HFFc6 (cell line): ENCODE measurements at regions not wholly inside any gene's neighbourhood (a gene's known extent, or its start where the extent isn't known, plus 50 kb on each side); places are given as distances from the start of the nearest gene placed in this dataset.

Experiments
- DNase-seq: peaks from one replicate; pipeline ENCODE4 v3.0.0-alpha.2; 2018
- H3K27ac Mint-ChIP-seq: 2 replicates; pipeline ENCODE4 v1.8.0; 2020; ENCODE audit warnings: mild to moderate bottlenecking, mixed read lengths
- H3K27me3 Mint-ChIP-seq: 2 replicates; pipeline ENCODE4 v1.8.0; 2021; ENCODE audit warnings: mild to moderate bottlenecking, moderate library complexity, mixed read lengths; ENCODE audit not compliant: insufficient read depth
- H3K36me3 Mint-ChIP-seq: 2 replicates; pipeline ENCODE4 v1.8.0; 2021; ENCODE audit warnings: low read depth, mixed read lengths
- H3K4me1 Mint-ChIP-seq: 2 replicates; pipeline ENCODE4 v1.8.0; 2020; ENCODE audit warnings: low read depth, mixed read lengths
- H3K4me3 Mint-ChIP-seq: 2 replicates; pipeline ENCODE4 v1.8.0; 2020; ENCODE audit warnings: mild to moderate bottlenecking, moderate library complexity, mixed read lengths
- H3K9me3 Mint-ChIP-seq: 2 replicates; pipeline ENCODE4 v1.8.0; 2020; ENCODE audit warnings: mild to moderate bottlenecking, mixed read lengths
- TF ChIP-seq, protein P1 (sequence below): fragments of 200-600 bp; sonication (generic); IDR thresholded peaks from 2 replicates; pipeline ENCODE4 v1.5.0; 2021; ENCODE audit warnings: antibody characterized with exemption, mild to moderate bottlenecking

DNA sequence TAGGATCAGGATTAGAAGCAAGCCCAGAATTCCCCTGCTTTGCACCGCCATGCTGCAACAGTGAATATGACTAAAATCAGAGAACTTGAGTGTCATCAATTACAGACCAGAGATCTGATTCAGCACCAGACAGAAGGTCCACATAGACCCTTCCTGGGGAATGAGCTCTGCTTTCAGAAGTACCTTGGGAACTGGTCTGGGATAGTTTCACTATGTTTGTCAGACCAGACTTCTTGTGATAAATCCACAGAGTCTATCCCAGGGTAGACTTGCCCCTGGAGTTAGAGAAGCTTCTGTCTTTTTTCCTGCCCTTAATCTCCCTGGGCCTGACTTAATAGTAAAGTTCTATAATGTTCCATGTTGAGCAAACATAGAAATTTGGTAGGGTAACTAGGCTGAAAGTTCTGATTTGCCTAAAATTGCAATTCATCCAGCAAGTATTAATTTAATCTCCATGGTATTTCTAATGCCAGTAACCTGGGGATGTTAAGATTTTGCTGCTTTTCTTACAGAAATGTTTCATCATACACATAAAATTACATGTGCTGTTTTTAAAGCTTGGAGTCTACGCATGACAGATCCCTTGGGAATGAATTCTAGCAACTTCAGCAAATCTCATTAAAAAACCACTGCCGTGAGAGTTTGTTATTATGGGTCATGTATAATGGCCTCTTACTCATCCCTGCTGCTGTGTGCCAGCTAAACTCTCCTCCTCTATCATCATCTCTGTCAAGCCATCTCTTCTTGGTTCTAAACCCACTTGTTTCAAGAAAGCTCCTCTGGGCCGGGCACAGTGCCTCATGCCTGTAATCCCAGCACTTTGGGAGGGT, 61.3 kb upstream of the METAP2 start:
- Mint-ChIP-seq H3K9me3 (no peaks in the 10 kb centered on the region), H3K36me3 (no peaks in the 10 kb centered on the region), H3K27ac (peak overlapping the region; percentile 78), H3K4me3 (no peak overlapping the region), H3K4me1 (peaks cover 23% of the 10 kb centered on the region), H3K27me3 (peaks cover 6% of the 10 kb centered on the region)
- TF ChIP-seq, protein P1, sequence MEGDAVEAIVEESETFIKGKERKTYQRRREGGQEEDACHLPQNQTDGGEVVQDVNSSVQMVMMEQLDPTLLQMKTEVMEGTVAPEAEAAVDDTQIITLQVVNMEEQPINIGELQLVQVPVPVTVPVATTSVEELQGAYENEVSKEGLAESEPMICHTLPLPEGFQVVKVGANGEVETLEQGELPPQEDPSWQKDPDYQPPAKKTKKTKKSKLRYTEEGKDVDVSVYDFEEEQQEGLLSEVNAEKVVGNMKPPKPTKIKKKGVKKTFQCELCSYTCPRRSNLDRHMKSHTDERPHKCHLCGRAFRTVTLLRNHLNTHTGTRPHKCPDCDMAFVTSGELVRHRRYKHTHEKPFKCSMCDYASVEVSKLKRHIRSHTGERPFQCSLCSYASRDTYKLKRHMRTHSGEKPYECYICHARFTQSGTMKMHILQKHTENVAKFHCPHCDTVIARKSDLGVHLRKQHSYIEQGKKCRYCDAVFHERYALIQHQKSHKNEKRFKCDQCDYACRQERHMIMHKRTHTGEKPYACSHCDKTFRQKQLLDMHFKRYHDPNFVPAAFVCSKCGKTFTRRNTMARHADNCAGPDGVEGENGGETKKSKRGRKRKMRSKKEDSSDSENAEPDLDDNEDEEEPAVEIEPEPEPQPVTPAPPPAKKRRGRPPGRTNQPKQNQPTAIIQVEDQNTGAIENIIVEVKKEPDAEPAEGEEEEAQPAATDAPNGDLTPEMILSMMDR = no peak
- DNase-seq = peak; percentile 96

GRCh38 chr12:95413576-95413975, 60.4 kb upstream of the METAP2 start:
- no peaks in the 10 kb centered on the region for H3K9me3 Mint-ChIP-seq
- H3K4me1 Mint-ChIP-seq = peaks cover 23% of the 10 kb centered on the region
- H3K27ac Mint-ChIP-seq = no peak overlapping the region
- peak; percentile 0 for DNase-seq
- H3K36me3 Mint-ChIP-seq = no peaks in the 10 kb centered on the region
- no peak overlapping the region for H3K4me3 Mint-ChIP-seq
- TF ChIP-seq, protein P1 = no peak
- H3K27me3 Mint-ChIP-seq = peaks cover 5% of the 10 kb centered on the region

- TF ChIP-seq, protein P1 = no peak
- Mint-ChIP-seq H3K4me3 (no peak overlapping the region), H3K9me3 (no peaks in the 10 kb centered on the region), H3K27me3 (no peaks in the 10 kb centered on the region), H3K36me3 (no peaks in the 10 kb centered on the region), H3K4me1 (peaks cover 23% of the 10 kb centered on the region), H3K27ac (no peak overlapping the region)
- DNase-seq = no peak
Measured at GRCh38 chr12:95415451-95415850, 58.5 kb upstream of the METAP2 start.

GRCh38 chr12:95416111-95416636, 57.8 kb upstream of the METAP2 start:
- no peak for DNase-seq
- H3K4me3 Mint-ChIP-seq = no peak overlapping the region
- peaks cover 23% of the 10 kb centered on the region for H3K4me1 Mint-ChIP-seq
- no peaks in the 10 kb centered on the region; the same call in 1 of the 2 replicates for H3K27me3 Mint-ChIP-seq
- TF ChIP-seq, protein P1 = no peak
- H3K9me3 Mint-ChIP-seq = no peaks in the 10 kb centered on the region
- H3K36me3 Mint-ChIP-seq = no peaks in the 10 kb centered on the region
- H3K27ac Mint-ChIP-seq = no peak overlapping the region

DNA sequence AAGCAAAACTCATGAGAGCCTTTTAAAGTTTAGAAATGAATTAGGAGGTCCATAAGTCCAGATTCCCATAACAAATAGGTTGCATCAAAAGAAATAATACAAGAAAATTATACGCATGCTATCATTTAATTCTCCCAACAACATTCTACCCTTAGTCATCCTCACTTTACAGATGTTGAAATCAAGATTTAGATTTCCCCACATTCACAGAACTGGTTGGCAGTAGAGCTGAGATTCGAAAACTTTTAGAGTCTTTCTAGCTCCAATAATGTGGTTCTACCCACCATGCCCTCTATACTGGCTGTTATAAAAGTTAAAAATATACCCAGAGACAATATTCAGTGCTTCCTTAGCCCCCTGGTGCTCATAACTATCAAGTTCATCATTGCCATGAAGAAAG, 56.6 kb upstream of the METAP2 start:
- no peaks in the 10 kb centered on the region for H3K9me3 Mint-ChIP-seq
- no peak overlapping the region for H3K27ac Mint-ChIP-seq
- no peaks in the 10 kb centered on the region; the same call in 1 of the 2 replicates for H3K27me3 Mint-ChIP-seq
- peaks cover 17% of the 10 kb centered on the region for H3K4me1 Mint-ChIP-seq
- TF ChIP-seq, protein P1 = 0 out of 2 replicates have a peak, but pooled peaks have one; percentile 18
- H3K4me3 Mint-ChIP-seq = no peak overlapping the region
- DNase-seq = no peak
- no peaks in the 10 kb centered on the region for H3K36me3 Mint-ChIP-seq
